Thyroid gland (tissue), 4 donors: ENCODE measurements at regions not wholly inside any gene's neighbourhood (a gene's known extent, or its start where the extent isn't known, plus 50 kb on each side); places are given as distances from the start of the nearest gene placed in this dataset.

ENCODE experiments used
- CTCF ChIP-seq, 6 experiments: fragments of 200-600 bp in 3 of 6; fragments of 450-650 bp in 3 of 6; sonication (generic) in 3 of 6; IDR thresholded peaks; one replicate each; pipeline ENCODE4 v1.5.1; 2016 to 2019; ENCODE audit warnings: antibody characterized with exemption in 6 of 6, mild to moderate bottlenecking in 2 of 6, inconsistent platforms in 1 of 6, moderate library complexity in 1 of 6
- POLR2A ChIP-seq, 2 donors: fragments of 450-650 bp; IDR thresholded peaks; one replicate each; pipeline ENCODE4 v1.6.1; 2017; ENCODE audit warnings: antibody characterized with exemption in 2 of 2, mild to moderate bottlenecking in 2 of 2, moderate library complexity in 1 of 2

- no peak for TF ChIP-seq CTCF (IDR thresholded peaks at IDR 0.05)
- TF ChIP-seq POLR2A (IDR thresholded peaks at IDR 0.05): no peak
Measured at GRCh38 chr18:77967791-77968190, 718.1 kb downstream of the GALR1 start.
